LNCAP (cell line): ENCODE measurements at regions not wholly inside any gene's neighbourhood (a gene's known extent, or its start where the extent isn't known, plus 50 kb on each side); places are given as distances from the start of the nearest gene placed in this dataset.
A peak's percentile ranks its signal among the peaks of the same experiment; 100 is the strongest.

ENCODE experiments used
- TF ChIP-seq, protein P1 (sequence below): fragments of 450-650 bp; IDR thresholded peaks from 2 replicates; pipeline ENCODE4 v1.5.1; 2017; ENCODE audit warnings: mild to moderate bottlenecking

DNA sequence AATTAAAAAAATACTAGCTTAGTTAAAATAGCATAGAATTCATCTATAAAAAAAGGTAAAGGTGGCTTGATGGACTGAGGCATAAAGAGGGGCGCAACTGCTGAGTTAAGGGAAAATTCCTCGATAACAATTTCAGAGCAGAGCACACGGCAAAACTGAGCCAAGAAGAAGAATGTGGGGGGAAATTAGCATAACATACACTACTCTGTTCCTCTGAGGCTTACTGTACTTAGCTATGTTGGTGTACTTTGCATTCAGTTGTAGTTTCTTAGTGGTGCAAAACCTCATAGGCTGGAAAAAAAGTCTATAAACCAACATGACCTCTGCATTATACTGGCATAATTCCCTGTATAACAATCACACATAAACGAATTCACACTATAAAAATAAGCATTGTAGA lies 357.9 kb upstream of the LRRC3B start:
- TF ChIP-seq, protein P1, sequence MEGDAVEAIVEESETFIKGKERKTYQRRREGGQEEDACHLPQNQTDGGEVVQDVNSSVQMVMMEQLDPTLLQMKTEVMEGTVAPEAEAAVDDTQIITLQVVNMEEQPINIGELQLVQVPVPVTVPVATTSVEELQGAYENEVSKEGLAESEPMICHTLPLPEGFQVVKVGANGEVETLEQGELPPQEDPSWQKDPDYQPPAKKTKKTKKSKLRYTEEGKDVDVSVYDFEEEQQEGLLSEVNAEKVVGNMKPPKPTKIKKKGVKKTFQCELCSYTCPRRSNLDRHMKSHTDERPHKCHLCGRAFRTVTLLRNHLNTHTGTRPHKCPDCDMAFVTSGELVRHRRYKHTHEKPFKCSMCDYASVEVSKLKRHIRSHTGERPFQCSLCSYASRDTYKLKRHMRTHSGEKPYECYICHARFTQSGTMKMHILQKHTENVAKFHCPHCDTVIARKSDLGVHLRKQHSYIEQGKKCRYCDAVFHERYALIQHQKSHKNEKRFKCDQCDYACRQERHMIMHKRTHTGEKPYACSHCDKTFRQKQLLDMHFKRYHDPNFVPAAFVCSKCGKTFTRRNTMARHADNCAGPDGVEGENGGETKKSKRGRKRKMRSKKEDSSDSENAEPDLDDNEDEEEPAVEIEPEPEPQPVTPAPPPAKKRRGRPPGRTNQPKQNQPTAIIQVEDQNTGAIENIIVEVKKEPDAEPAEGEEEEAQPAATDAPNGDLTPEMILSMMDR: no peak

DNA sequence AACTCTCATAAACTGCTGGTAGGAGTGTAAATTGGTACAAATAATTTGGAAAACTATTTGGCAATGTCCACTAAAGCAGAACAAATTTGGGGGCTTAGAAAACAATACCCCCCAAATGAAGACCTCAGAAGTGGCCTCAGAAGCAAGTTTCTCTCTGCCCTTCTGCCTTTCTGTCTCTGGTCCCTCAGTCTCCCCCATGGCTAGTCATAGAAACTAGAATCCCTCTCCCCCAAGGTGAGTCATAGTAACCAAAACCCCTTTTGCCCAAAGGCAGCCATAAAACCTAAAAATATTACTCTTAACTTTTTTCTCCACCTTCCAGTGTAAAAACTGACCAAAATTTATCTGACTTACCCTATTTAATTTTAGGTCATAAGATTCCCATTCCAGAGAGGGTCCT lies 350.7 kb upstream of the LRRC3B start:
- TF ChIP-seq, protein P1: no peak

DNA sequence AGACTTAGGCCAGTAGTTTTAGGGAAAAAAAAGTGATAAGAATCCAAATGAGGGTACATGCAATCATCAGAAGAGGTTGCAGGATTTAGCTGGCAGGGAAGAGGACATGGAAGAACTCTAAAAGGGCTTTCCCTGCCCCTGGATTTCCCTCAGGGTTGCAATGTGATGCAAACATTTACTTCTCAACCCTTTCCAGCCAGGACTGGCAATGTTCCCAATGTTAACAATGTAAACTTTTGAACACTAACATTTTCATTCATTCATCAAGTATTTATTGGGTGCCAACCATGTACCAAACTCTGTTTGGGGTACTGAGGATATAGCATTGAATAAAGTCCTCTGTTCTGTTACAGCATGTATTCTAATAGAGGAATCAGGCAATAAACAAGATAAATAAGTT lies 349.4 kb upstream of the LRRC3B start:
- TF ChIP-seq, protein P1: no peak

DNA sequence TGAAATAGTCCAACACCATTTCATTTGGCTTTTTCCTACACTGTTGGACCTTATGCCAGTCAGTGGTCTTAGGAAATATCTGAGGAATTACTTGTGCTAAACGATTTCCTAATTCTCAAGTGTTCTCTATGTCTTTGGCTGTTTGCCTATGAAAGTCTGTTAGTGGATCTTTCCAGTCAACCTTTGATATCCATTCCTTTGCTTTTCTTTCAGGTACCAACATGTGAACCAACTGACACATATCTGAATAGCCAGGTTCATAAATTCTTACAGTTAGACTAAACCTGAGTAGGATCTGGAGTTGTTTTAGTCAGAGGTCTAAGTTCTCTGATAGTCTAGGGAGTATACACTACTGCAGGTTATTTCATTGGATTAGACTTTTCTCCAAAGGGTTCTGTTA lies 343.5 kb upstream of the LRRC3B start:
- TF ChIP-seq, protein P1: no peak

DNA sequence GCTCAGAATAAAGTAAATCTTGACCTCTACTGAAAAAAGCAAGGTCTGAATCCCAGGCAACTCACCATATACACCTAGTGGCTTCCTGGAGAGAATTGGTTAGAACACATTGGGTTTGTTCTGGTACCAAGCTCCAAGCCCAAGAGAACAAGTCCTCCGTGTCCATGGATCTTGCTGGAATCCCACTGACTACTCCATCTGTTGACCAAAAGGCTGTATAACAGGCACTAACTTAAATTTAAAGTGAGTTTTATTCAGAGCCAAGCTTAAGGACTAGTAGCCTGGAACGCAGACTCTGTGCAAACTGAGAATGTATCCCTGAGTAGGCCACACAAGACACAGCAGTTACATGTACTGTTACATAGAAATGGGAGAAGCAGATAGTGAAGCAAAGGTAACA lies 342.1 kb upstream of the LRRC3B start:
- TF ChIP-seq, protein P1: peak; percentile 15; the same call in 1 of the 2 replicates

DNA sequence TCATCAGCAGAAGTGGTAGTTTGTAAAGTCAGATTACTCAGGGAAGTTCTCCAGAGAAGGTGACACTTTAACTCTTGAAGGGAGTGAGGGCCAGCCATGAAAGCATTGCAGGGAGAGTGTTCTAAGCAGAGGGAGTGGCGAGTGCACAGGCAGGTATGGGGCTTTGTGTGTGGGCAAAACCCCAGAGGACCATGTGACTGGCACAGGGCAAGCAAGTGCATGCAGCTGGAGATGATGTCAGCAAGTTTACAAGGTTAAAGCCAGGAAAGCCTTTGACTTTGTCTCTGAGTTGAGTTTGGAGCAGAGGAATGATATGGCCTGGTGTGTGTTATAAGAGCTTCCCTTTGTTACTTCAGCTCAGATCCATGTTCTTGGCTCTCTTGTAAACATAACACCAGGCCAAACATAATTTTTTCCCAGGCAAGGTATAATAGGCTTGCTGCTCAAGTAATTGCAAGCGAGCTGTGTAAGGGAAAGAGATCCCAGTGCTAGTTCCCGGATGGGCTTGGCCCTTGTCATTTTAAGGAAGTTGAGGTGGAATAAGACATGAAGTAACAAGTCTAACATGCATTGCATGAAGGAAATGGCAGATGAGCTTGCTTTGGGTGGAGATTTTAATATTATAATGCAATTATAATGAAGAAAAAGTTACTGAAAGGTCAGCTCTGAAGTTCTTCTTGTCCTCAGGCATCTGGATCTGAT lies 341.1 kb upstream of the LRRC3B start:
- TF ChIP-seq, protein P1: no peak

DNA sequence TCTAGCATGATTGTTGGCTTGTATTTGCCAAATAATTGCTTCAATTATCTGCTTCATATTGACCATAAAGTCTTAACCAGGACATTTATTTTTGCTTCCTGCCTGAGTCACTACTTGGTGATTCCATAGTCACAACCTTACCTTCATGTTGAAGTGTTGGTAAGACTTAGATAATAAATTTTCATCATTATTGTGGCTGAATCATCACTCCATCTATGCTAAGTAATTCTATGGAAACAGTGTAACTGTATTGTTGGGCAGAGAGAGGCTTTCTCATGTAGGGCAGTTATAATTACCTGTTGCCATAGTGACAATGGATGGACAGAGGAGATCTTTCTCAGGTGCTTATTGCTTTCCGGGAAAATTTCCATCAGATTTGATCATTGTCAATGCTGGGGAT lies 330.7 kb upstream of the LRRC3B start:
- TF ChIP-seq, protein P1: no peak

DNA sequence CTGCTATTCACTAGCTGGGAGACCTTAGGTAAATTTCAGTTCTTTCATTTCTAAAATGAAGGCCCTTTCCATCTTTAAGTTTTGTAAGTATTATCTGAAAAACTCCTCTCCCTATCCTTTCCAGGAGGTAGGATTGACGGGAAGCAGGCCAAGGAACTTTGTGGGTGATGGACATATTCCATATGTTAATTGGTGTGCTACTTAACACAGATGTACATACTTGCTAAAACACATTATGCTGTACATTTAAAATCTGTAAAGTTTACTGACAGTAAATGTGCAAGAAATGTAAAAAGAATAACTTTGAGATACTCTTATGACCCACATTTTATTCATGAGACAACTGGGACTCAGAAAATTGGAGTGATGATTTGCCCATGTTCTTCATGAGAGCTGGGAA lies 329.8 kb upstream of the LRRC3B start:
- TF ChIP-seq, protein P1: no peak
